KMS-11 (cell line): ENCODE measurements at regions not wholly inside any gene's neighbourhood (a gene's known extent, or its start where the extent isn't known, plus 50 kb on each side); places are given as distances from the start of the nearest gene placed in this dataset.

ENCODE experiments used
- H2AFZ ChIP-seq: fragments of 200-600 bp; sonication (generic); 2 replicates; pipeline ENCODE4 v1.6.1; 2016; ENCODE audit warnings: antibody characterized with exemption, mixed run types, low read depth
- H3K27ac ChIP-seq: fragments of 200-600 bp; sonication (generic); 2 replicates; pipeline ENCODE4 v1.6.1; 2016; ENCODE audit warnings: mild to moderate bottlenecking, mixed run types
- H3K27me3 ChIP-seq: fragments of 200-600 bp; sonication (generic); 2 replicates; pipeline ENCODE4 v1.6.1; 2017; ENCODE audit warnings: mild to moderate bottlenecking, low read depth, mixed run types, moderate library complexity; ENCODE audit not compliant: insufficient read depth
- H3K36me3 ChIP-seq: fragments of 200-600 bp; sonication (generic); 2 replicates; pipeline ENCODE4 v1.6.1; 2017; ENCODE audit warnings: mild to moderate bottlenecking, mixed run types; ENCODE audit not compliant: insufficient read depth
- H3K4me1 ChIP-seq: fragments of 200-600 bp; sonication (generic); 2 replicates; pipeline ENCODE4 v1.6.1; 2016; ENCODE audit warnings: mild to moderate bottlenecking, low read depth, mixed run types; ENCODE audit not compliant: poor library complexity, severe bottlenecking
- H3K4me2 ChIP-seq: fragments of 200-600 bp; sonication (generic); 2 replicates; pipeline ENCODE4 v1.7.0; 2016; ENCODE audit warnings: mild to moderate bottlenecking, mixed run types
- H3K4me3 ChIP-seq: fragments of 200-600 bp; sonication (generic); IDR thresholded peaks from 2 replicates; pipeline ENCODE4 v1.6.1; 2017; ENCODE audit warnings: low read depth, low read length, mixed read lengths; ENCODE audit not compliant: insufficient read depth
- H3K79me2 ChIP-seq: fragments of 200-600 bp; sonication (generic); 2 replicates; pipeline ENCODE4 v1.6.1; 2016; ENCODE audit warnings: low read depth, mixed run types; ENCODE audit not compliant: insufficient read depth
- H3K9ac ChIP-seq: fragments of 200-600 bp; sonication (generic); 2 replicates; pipeline ENCODE4 v1.6.1; 2016; ENCODE audit warnings: mild to moderate bottlenecking, mixed run types
- H4K20me1 ChIP-seq: fragments of 200-600 bp; sonication (generic); 2 replicates; pipeline ENCODE4 v1.6.1; 2016; ENCODE audit warnings: mild to moderate bottlenecking, mixed run types; ENCODE audit not compliant: insufficient read depth
- CTCF ChIP-seq: fragments of 200-600 bp; sonication (generic); conservative IDR thresholded peaks from 2 replicates; pipeline ENCODE4 v1.6.1; 2017; ENCODE audit warnings: low read depth, mild to moderate bottlenecking, antibody characterized with exemption, low read length, moderate library complexity, mixed read lengths

GRCh38 chr3:188959013-188959412, 212.8 kb upstream of the TPRG1 start:
- Histone ChIP-seq H3K9ac (no peak overlapping the region), H3K27me3 (peaks cover 2% of the 10 kb centered on the region; the same call in 1 of the 2 replicates), H3K79me2 (no peaks in the 10 kb centered on the region), H4K20me1 (no peaks in the 10 kb centered on the region), H2AFZ (no peak overlapping the region), H3K36me3 (no peaks in the 10 kb centered on the region), H3K4me1 (peaks cover 12% of the 10 kb centered on the region), H3K27ac (no peak overlapping the region), H3K4me3 (no peak overlapping the region), H3K4me2 (no peak overlapping the region)
- TF ChIP-seq CTCF, result no peak

GRCh38 chr3:188962253-188963247, 209.2 kb upstream of the TPRG1 start:
- Histone ChIP-seq H3K4me1 (peaks cover 12% of the 10 kb centered on the region), H3K36me3 (no peaks in the 10 kb centered on the region), H3K9ac (no peak overlapping the region), H3K27ac (no peak overlapping the region), H4K20me1 (no peaks in the 10 kb centered on the region), H3K79me2 (no peaks in the 10 kb centered on the region), H3K27me3 (peaks cover 2% of the 10 kb centered on the region; the same call in 1 of the 2 replicates), H2AFZ (no peak overlapping the region), H3K4me3 (no peak overlapping the region), H3K4me2 (peak overlapping the region; percentile 8; the same call in 1 of the 2 replicates)
- no peak for TF ChIP-seq CTCF

- Histone ChIP-seq H3K27ac (no peak overlapping the region), H3K4me2 (no peak overlapping the region), H3K4me1 (peaks cover 12% of the 10 kb centered on the region), H4K20me1 (no peaks in the 10 kb centered on the region), H2AFZ (no peak overlapping the region), H3K79me2 (no peaks in the 10 kb centered on the region), H3K36me3 (no peaks in the 10 kb centered on the region), H3K4me3 (no peak overlapping the region), H3K27me3 (peaks cover 2% of the 10 kb centered on the region; the same call in 1 of the 2 replicates), H3K9ac (no peak overlapping the region)
- no peak for TF ChIP-seq CTCF
These were observed 206.8 kb upstream of the TPRG1 start for GRCh38 chr3:188964957-188965356.

GRCh38 chr3:188972310-188972709, 199.5 kb upstream of the TPRG1 start:
- H3K9ac ChIP-seq, result no peak overlapping the region
- no peak overlapping the region for H3K4me2 ChIP-seq
- H2AFZ ChIP-seq, result no peak overlapping the region

More at GRCh38 chr3:188972310-188972709, 199.5 kb upstream of the TPRG1 start:
- Histone ChIP-seq H4K20me1 (no peaks in the 10 kb centered on the region), H3K36me3 (no peaks in the 10 kb centered on the region), H3K4me1 (no peaks in the 10 kb centered on the region), H3K27me3 (no peaks in the 10 kb centered on the region), H3K79me2 (no peaks in the 10 kb centered on the region), H3K4me3 (no peak overlapping the region), H3K27ac (no peak overlapping the region)
- TF ChIP-seq CTCF, result no peak
